Stimulated activated CD4-positive, alpha-beta T cell treated with anti-CD3 and anti-CD28 coated beads, TNF-alpha, amount 100 ng/mL, for 24 hours (primary cell): ENCODE measurements at regions not wholly inside any gene's neighbourhood (a gene's known extent, or its start where the extent isn't known, plus 50 kb on each side); places are given as distances from the start of the nearest gene placed in this dataset.
"Not testable (repeated sequence)": the region's sequence is repeated elsewhere in the genome, so short reads cannot be mapped to it uniquely, and the experiment has no call there.

Source experiments
- DNase-seq, 3 experiments: peaks; one replicate each; pipeline ENCODE4 v3.0.0-alpha.2; 2020; ENCODE audit warnings: low read depth in 3 of 3

GRCh38 chr22:17318817-17319216 is 50.4 kb upstream of the CECR2 start:
- no peak for DNase-seq

DNA sequence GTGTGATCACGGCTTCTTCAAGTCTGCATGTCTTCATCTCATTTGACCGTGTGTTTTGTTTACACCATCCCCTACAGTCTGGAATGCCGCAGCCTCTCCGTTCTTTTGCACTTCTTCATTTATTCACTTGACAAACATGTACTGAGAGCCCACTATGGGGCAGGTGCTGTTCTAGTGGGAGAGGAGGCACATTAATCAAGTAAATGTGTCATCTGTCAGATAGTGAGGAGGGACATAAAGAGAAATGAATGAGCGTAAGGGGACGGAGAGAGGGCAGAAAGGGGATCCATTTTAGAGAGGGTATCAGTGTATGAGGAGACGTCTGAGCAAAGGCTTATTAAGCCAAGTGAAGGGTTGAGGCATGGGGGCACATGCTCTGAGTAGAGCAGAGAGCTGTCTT is 54.0 kb upstream of the CECR2 start:
- no peak for DNase-seq

DNA sequence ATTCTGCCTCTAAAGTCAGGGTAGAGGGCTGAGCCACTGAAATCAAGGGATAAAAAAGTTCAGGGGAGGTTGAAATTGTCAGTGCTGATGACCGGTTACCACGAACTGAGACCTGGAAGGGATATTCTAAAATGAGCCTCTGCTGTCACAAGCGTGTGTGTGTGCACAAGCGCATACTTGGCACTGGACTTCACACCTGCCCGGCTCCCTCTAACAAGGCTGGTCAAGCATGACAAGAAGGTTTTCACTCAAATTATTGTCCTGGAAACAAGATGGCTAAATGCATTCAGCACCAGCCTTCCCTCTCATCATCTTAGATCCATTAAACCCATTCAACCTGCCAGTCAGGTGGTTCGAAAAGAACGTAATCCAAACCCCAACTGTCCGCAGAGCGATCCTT is 54.8 kb upstream of the CECR2 start:
- DNase-seq = no peak

DNA sequence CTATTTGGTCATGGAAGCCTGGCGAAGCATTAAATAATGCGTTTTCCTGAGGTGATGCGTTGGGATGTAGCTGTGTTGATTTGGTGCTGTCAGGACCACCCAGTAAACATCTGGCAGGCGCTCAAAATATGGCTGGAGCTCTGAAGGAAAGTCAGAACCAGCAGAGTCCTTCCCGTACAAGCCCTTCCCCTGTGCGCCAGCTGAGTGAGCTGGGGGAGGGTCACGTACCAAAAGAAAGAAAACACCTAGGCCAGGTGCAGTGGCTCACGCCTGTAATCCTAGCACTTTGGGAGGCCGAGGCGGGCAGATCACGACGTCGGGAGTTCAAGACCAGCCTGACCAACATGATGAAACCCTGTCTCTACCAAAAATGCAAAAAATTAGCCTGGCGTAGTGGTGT is 55.6 kb upstream of the CECR2 start:
- no peak for DNase-seq

- DNase-seq = no peak
These were observed 61.7 kb upstream of the CECR2 start for GRCh38 chr22:17307566-17307965.

- no peak for DNase-seq
These were observed 64.2 kb upstream of the CECR2 start for GRCh38 chr22:17305076-17305475.

DNA sequence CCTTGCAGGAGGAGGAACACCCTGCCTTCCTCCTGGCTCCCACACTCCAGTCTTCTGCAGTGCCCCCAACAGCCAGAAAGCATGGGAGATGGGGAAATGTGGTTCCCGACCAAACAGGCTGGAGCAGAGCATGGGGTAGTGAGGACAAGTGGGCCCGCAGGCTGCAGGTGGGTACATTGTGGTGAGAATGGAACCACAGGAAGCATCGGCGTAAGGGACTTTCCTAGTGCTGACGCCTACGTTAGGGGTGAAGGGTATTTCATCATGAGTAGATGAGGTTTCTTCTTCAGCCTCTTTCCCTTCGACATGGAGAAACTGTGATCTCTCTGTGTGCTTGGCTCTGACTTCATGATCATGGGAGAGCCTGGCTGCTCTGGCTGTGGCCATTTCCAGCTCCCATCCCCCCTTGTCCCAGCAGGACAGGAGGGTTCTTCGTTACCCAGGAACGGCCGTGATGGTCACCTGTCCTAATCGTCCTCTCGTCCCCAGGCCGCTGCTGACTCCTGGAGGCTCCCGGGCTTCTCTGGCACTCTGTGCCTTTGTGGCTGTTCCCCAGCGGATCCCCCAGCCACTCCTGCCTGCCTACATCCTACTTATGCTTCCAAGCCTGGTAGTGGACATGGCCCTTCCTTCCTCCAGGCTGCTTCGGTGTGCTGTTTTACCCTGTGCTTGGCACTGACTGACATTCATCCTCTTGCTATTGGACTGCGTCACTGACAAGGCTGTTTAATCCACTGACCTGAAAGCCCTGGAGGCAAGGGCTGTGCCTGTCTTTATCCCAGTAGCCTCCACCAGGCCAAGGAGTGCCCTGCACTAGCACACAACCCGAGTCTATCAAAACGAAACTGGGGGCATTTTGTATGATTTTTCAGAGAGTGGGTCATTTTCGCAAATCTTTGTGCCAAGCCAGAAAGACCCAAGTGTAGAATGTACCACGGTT is 65.2 kb upstream of the CECR2 start:
- peak; percentile 29 to 54 (median 34) for DNase-seq

DNA sequence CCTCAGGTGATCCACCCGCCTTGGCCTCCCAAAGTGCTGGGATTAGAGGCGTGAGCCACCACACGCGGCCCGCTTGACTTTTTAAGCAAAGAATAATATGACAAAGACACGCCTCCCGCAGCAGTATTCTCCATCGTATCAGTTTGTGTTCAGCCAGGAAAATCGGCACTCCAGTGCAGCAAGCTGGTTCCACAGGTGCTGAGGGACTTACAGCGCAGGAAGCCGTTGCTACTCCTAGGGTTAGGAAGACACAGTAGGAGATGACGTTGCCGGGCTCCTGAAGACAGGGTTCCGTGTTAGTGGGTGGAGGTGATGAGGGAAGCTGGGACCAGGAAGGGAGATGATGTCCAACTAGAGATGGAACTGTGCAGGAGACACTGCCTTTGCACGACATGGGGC is 65.8 kb upstream of the CECR2 start:
- no peak for DNase-seq

DNA sequence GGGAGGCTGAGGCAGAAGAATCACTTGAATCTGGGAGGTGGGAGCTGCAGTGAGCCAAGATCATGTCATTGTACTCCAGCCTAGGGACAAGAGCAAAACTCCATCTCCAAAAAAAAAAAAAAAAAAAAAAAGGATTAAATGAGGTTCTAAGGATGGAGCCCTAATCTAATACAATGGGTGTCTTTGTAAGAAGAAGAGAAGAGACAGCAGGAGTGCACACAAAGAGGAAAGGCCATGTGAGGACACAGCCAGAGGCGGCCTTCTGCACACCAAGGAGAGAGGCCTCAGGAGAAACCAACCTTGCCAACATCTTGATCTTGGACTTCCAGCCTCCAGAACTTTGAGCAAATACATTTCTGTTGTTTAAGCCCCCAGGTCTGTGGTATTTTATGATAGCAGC is 66.6 kb upstream of the CECR2 start:
- DNase-seq = no peak

DNA sequence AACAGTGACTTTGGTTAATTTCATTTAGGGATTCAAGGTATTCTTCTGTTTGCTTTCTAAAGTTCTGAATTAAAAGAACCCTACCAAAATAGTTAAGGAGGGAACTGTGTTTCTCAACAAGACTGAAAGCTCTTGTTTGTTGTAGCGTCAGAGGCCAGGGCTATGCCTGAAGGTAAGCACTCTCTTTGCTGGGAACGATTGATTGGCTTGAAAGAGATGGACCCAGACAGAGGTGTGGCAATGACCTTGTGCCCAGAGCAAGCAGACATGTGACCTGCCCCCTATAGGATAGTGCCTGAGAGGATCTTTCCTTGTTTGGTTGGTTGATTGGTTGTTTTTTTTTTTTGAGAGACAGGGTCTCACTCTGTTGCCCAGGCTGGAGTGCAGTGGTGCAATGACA is 68.3 kb upstream of the CECR2 start:
- DNase-seq = no peak

- DNase-seq = not testable (repeated sequence)
These were observed 70.3 kb upstream of the CECR2 start for GRCh38 chr22:17298805-17299502.

- DNase-seq = no peak
These were observed 66.4 kb upstream of the ADA2 start for GRCh38 chr22:17285656-17286055.

DNA sequence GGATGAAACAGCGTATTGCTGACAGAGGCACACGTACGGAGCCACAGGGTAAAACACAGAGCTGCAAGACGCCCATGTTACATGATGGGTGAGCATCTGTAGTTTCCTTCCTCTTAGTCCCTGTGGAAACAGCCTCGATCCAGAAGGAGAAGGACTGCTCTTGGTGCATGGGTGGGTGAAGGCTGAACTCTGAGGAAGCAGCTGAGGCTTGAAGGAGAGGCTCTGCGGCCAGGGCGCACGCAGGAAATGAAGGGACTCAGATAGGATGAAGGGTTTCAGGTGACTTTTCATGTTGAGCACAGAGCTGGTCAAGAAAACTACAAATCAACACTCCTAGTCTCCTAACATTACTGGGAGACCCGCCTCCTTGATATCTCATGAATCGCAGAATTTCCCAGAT is 65.7 kb upstream of the ADA2 start:
- DNase-seq = no peak

GRCh38 chr22:17284466-17284865 is 65.2 kb upstream of the ADA2 start:
- no peak for DNase-seq

DNA sequence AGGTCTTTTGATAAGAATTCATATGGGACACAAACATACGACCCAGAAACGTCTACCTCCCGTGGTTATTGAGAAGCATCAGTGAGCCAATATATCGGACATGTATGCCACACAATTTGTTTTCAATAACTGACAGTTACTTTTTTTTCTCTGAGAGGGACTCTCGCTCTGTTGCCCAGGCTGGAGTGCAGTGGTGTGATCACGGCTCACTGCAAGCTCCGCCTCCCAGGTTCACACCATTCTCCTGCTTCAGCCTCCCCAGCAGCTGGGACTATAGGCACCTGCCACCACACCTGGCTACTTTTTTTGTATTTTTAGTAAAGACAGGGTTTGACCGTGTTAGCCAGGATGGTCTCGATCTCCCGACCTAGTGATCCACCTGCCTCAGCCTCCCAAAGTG is 64.6 kb upstream of the ADA2 start:
- not testable (repeated sequence) for DNase-seq

DNA sequence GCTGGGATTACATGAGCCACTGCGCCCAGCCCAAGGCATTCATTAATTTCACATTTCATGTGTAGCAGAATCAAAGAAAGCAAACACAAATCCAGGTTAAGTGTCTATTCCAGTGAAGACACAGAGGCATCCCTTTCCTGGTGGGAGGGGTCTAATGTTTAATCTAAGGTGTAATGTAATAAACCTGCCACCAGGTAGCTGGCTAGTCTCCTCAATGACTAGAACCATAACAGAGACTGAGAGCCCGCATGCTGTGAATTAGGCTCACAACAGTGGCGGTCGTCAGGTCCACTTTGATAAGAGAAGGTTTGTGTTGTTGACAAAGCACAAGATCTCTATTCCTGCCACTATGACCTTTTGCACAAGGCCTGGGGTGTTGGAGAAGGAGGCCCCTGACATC is 64.2 kb upstream of the ADA2 start:
- no peak for DNase-seq

GRCh38 chr22:17281440-17281841 is 62.2 kb upstream of the ADA2 start:
- no peak for DNase-seq

DNA sequence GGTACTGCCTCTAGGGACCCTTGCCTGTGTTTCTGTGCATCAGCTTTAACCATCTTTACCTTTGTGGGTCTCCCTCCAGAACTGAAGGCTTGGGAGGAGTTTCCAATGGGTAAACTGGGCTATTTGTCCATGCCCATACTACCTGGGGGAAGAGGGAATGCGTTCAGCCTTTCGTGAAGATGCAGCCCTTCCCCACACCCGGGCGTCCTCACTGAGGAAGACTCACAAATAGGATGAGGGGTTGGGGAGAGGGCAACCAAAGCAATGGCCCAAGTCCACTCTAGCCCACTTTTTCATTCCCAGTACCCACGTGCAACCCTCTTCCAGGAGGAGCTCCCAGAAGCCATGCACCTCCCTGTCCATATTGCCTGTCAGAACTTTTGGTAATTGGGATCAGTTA is 61.8 kb upstream of the ADA2 start:
- DNase-seq = no peak

- no peak for DNase-seq
These were observed 53.3 kb upstream of the ADA2 start for GRCh38 chr22:17272511-17272991.

DNA sequence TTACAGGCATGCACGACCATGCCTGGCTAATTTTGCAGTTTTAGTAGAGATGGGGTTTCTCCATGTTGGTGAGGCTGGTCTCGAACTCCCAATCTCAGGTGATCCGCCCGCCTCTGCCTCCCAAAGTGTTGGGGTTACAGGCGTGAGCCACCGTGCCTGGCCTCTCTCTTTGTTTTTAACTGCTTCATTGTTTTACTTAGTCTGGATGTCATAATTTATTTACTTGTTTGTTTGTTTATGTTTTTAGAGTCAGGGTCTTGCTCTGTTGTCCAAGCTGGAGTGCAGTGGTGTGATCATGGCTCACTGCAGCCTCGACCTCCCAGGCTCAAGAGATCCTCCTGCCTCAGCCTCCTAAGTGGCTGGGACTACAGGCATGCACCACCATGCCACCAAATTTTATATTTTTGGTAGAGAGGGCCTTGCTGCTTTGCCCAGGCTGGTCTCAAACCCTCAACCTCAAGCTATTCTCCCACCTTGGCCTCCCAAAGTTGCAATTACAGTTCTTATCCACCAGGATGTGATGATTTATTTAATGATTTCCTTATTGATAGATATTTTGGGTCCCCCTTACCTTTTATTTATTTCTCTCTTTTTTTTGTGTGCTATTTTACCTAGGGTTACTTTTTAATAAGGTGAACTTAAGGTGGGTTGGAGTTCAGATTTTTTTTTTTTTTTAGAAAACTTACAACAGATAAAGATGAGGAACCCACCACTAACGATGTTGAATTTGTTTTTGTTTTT is 52.6 kb upstream of the ADA2 start:
- DNase-seq = no peak

GRCh38 chr22:17269607-17270261 is 50.5 kb upstream of the ADA2 start:
- no peak for DNase-seq

DNA sequence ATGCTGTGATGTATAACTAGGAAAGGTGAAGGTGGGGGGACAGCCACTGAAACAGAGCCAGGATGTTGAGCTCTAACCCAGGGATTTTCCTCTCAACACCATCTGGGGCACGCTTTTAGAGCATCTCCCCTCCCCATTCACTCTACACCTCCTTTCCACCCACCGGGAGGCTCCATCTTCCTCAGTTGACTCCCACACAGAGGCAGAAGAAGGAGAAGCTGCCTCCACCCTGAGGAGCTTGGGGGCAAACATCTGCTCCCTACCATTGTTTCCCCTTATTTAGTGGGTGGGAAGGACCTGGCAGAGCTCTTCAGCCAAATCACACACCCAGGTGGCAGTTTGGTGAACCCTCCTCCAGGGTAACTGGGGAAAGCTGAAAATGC is 50.0 kb upstream of the ADA2 start:
- no peak for DNase-seq
